Sigmoid colon (tissue), 4 donors: ENCODE measurements at regions not wholly inside any gene's neighbourhood (a gene's known extent, or its start where the extent isn't known, plus 50 kb on each side); places are given as distances from the start of the nearest gene placed in this dataset.
"Not testable (repeated sequence)": the region's sequence is repeated elsewhere in the genome, so short reads cannot be mapped to it uniquely, and the experiment has no call there.

ENCODE experiments used
- EP300 ChIP-seq, 4 donors: sonication (generic); formaldehyde crosslinking; IDR thresholded peaks; one replicate each; pipeline ENCODE4 v1.6.1; 2017; ENCODE audit warnings: antibody characterized with exemption in 4 of 4
- POLR2A ChIP-seq, 2 donors: fragments of 450-650 bp; IDR thresholded peaks; one replicate each; pipeline ENCODE4 v1.6.1; 2016; ENCODE audit warnings: antibody characterized with exemption in 2 of 2, mild to moderate bottlenecking in 2 of 2, moderate library complexity in 2 of 2
- POLR2AphosphoS5 ChIP-seq, 4 donors: sonication (generic); formaldehyde crosslinking; IDR thresholded peaks; one replicate each; pipeline ENCODE4 v1.6.1; 2017; ENCODE audit warnings: antibody characterized with exemption in 4 of 4
- TF ChIP-seq, protein P1 (sequence below), 4 experiments: fragments of 450-650 bp in 3 of 4; fragments of 200-600 bp in 1 of 4; IDR thresholded peaks; one replicate each; pipeline ENCODE4 v1.5.1; 2016 to 2019; ENCODE audit warnings: antibody characterized with exemption in 4 of 4, mild to moderate bottlenecking in 3 of 4, moderate library complexity in 2 of 4

DNA sequence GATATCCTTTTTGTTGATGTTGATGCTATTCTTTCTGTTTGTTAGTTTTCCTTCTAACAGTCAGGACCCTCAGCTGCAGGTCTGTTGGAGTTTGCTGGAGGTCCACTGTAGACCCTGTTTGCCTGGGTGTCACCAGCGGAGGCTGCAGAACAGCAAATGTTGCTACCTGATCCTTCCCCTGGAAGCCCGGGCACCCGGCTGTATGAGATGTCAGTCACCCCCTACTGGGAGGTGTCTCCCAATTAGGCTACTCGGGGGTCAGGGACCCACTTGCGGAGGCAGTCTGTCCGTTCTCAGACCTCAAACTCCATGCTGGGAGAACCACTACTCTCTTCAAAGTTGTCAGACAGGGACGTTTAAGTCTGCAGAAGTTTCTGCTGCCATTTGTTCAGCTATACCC lies 383.4 kb downstream of the HLX start:
- TF ChIP-seq, protein P1, sequence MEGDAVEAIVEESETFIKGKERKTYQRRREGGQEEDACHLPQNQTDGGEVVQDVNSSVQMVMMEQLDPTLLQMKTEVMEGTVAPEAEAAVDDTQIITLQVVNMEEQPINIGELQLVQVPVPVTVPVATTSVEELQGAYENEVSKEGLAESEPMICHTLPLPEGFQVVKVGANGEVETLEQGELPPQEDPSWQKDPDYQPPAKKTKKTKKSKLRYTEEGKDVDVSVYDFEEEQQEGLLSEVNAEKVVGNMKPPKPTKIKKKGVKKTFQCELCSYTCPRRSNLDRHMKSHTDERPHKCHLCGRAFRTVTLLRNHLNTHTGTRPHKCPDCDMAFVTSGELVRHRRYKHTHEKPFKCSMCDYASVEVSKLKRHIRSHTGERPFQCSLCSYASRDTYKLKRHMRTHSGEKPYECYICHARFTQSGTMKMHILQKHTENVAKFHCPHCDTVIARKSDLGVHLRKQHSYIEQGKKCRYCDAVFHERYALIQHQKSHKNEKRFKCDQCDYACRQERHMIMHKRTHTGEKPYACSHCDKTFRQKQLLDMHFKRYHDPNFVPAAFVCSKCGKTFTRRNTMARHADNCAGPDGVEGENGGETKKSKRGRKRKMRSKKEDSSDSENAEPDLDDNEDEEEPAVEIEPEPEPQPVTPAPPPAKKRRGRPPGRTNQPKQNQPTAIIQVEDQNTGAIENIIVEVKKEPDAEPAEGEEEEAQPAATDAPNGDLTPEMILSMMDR (IDR thresholded peaks at IDR 0.05), result not testable (repeated sequence)
- not testable (repeated sequence) for TF ChIP-seq POLR2A, EP300, POLR2AphosphoS5 (IDR thresholded peaks at IDR 0.05)
